Calu3 (cell line): ENCODE measurements at regions not wholly inside any gene's neighbourhood (a gene's known extent, or its start where the extent isn't known, plus 50 kb on each side); places are given as distances from the start of the nearest gene placed in this dataset.

Experiments used
- BruUV-seq: library from RNA; stranded (reverse); fragments of 400-500 nt; replicated peaks from 2 replicates; lab custom pipeline; 2021; lab: Mats Ljungman, UMichigan
- CTCF ChIA-PET: fragments of 300-600 bp; sonication (Branson Sonifier 250); formaldehyde crosslinking; loops from one replicate; lab custom pipeline; 2022; ENCODE audit warnings: antibody characterized with exemption; lab: Charles Lee
- DNase-seq: peaks from one replicate; pipeline ENCODE4 v3.0.0; 2022
- H3K27ac Mint-ChIP-seq: one replicate; pipeline ENCODE4 v1.8.0; 2022; ENCODE audit warnings: mixed read lengths; ENCODE audit not compliant: unreplicated experiment
- H3K27me3 Mint-ChIP-seq: one replicate; pipeline ENCODE4 v1.8.0; 2022; ENCODE audit warnings: mixed read lengths; ENCODE audit not compliant: unreplicated experiment
- H3K36me3 Mint-ChIP-seq: one replicate; pipeline ENCODE4 v1.8.0; 2022; ENCODE audit warnings: mild to moderate bottlenecking, moderate library complexity, mixed read lengths; ENCODE audit not compliant: insufficient read depth, unreplicated experiment
- H3K4me1 Mint-ChIP-seq: one replicate; pipeline ENCODE4 v1.8.0; 2022; ENCODE audit warnings: mild to moderate bottlenecking, low read depth, mixed read lengths; ENCODE audit not compliant: unreplicated experiment
- H3K4me3 Mint-ChIP-seq: one replicate; pipeline ENCODE4 v1.8.0; 2022; ENCODE audit warnings: mild to moderate bottlenecking, low read depth, moderate library complexity, mixed read lengths; ENCODE audit not compliant: unreplicated experiment
- H3K9me3 Mint-ChIP-seq: one replicate; pipeline ENCODE4 v1.8.0; 2022; ENCODE audit warnings: low read depth, mixed read lengths; ENCODE audit not compliant: unreplicated experiment
- intact Hi-C: fragments of 100-400 bp; cut with micrococcal nuclease; formaldehyde crosslinking; loops from one replicate; pipeline ENCODE4 v1.10.0; 2022; ENCODE audit not compliant: unreplicated experiment
- TF ChIP-seq, protein P1 (sequence below): fragments of 200-600 bp; IDR thresholded peaks from one replicate; pipeline ENCODE4 v1.8.0; 2022; ENCODE audit warnings: antibody characterized with exemption; ENCODE audit not compliant: unreplicated experiment

GRCh38 chr1:29807689-29808088, 571.4 kb downstream of the PTPRU start:
- TF ChIP-seq, protein P1, sequence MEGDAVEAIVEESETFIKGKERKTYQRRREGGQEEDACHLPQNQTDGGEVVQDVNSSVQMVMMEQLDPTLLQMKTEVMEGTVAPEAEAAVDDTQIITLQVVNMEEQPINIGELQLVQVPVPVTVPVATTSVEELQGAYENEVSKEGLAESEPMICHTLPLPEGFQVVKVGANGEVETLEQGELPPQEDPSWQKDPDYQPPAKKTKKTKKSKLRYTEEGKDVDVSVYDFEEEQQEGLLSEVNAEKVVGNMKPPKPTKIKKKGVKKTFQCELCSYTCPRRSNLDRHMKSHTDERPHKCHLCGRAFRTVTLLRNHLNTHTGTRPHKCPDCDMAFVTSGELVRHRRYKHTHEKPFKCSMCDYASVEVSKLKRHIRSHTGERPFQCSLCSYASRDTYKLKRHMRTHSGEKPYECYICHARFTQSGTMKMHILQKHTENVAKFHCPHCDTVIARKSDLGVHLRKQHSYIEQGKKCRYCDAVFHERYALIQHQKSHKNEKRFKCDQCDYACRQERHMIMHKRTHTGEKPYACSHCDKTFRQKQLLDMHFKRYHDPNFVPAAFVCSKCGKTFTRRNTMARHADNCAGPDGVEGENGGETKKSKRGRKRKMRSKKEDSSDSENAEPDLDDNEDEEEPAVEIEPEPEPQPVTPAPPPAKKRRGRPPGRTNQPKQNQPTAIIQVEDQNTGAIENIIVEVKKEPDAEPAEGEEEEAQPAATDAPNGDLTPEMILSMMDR, result no peak
- Mint-ChIP-seq H3K4me1 (no peaks in the 10 kb centered on the region), H3K9me3 (no peaks in the 10 kb centered on the region), H3K27me3 (peaks cover 60% of the 10 kb centered on the region), H3K4me3 (no peak overlapping the region), H3K36me3 (no peaks in the 10 kb centered on the region), H3K27ac (no peak overlapping the region)
- DNase-seq, result no peak
- CTCF ChIA-PET, result no interaction called here
- intact Hi-C loops, result no loop called here
- no TSS peak for BruUV-seq

GRCh38 chr1:29806646-29807319, 570.5 kb downstream of the PTPRU start:
- DNase-seq, result no peak
- CTCF ChIA-PET, result interaction anchor here (0.6 kb wide), 1 partner anchor 15 kb away, joined by 4 read pairs; no protein-coding TSS in a partner anchor
- Mint-ChIP-seq H3K27me3 (peaks cover 69% of the 10 kb centered on the region), H3K27ac (no peak overlapping the region), H3K9me3 (no peaks in the 10 kb centered on the region), H3K4me1 (no peaks in the 10 kb centered on the region), H3K36me3 (no peaks in the 10 kb centered on the region), H3K4me3 (no peak overlapping the region)
- intact Hi-C loops, result no loop called here
- BruUV-seq, result no TSS peak
- TF ChIP-seq, protein P1, result no peak

- no peaks in the 10 kb centered on the region for H3K36me3 Mint-ChIP-seq
- BruUV-seq, result no TSS peak
- CTCF ChIA-PET, result no interaction called here
Measured at GRCh38 chr1:29805896-29806160, 569.5 kb downstream of the PTPRU start.

DNA sequence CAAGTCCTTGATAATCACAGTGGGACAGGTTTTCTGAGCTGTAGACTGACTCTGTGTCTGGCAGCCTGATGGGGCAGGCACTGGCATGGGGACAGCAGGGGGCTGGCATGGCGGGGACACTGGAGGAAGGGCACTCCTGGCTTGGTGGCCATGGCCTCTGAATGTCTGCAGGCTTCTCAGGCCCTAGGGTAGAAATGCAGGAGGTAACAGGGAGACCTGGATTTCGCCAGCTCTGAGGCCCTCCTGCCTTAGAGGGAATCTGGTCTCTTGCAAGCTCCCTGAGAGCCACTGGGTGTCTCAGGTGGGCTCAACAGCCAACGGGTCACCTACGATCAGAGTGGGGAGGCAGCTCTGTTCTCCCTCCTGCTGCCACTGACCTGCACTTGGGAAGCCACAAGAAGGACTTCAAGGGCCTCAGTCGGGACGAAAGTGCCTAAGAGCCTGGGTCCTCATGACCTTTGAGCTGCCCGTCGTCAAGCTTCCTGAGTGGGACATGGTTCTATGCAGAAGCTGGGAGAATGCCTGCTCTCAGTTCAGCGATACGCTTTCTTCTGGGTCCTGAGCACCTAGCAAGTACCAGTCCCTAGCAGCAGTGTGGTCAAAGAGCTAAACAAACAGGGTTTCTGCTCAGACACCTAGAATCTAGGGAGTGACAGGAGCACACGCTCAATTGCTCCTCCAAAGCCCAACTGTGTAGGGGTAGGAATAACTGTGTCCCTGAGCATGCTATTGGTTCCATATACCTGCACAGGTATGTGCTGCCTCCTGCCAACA, 569.0 kb downstream of the PTPRU start:
- no peak for DNase-seq
- Mint-ChIP-seq H3K36me3 (no peaks in the 10 kb centered on the region), H3K27me3 (peaks cover 64% of the 10 kb centered on the region), H3K27ac (no peak overlapping the region), H3K9me3 (no peaks in the 10 kb centered on the region), H3K4me3 (no peak overlapping the region), H3K4me1 (no peaks in the 10 kb centered on the region)
- intact Hi-C loops, result no loop called here
- no TSS peak for BruUV-seq
- CTCF ChIA-PET, result interaction anchor here (0.6 kb wide), 1 partner anchor 880 kb away, joined by 4 read pairs; no protein-coding TSS in a partner anchor
- TF ChIP-seq, protein P1, result no peak

More at GRCh38 chr1:29805896-29806160, 569.5 kb downstream of the PTPRU start:
- Mint-ChIP-seq H3K9me3 (no peaks in the 10 kb centered on the region), H3K27ac (no peak overlapping the region), H3K4me3 (no peak overlapping the region), H3K4me1 (no peaks in the 10 kb centered on the region), H3K27me3 (peaks cover 69% of the 10 kb centered on the region)
- intact Hi-C loops, result no loop called here
- TF ChIP-seq, protein P1, result no peak
- no peak for DNase-seq
